HCT116 (cell line): ENCODE measurements at regions not wholly inside any gene's neighbourhood (a gene's known extent, or its start where the extent isn't known, plus 50 kb on each side); places are given as distances from the start of the nearest gene placed in this dataset.
"Not testable (repeated sequence)": the region's sequence is repeated elsewhere in the genome, so short reads cannot be mapped to it uniquely, and the experiment has no call there.

Experiments
- ATAC-seq: fragments of 200-7000 bp; cut with Tn5 transposase; 2 replicates; pipeline ENCODE4 v1.9.1; 2020; ENCODE audit warnings: mild to moderate bottlenecking, moderate library complexity
- BruUV-seq: library from RNA; stranded (reverse); fragments of 400-500 nt; replicated peaks from 2 replicates; lab custom pipeline; 2021; lab: Mats Ljungman, UMichigan
- CTCF ChIA-PET: fragments of 300-600 bp; sonication (Branson Sonifier 250); formaldehyde crosslinking; loops from one replicate; lab custom pipeline; 2021; ENCODE audit warnings: antibody characterized with exemption; lab: Charles Lee
- POLR2A ChIA-PET: fragments of 300-600, 350-600 bp; sonication (Branson Sonifier 250); formaldehyde crosslinking; loops from one replicate; lab custom pipeline; 2021; ENCODE audit warnings: antibody characterized with exemption; lab: Charles Lee
- RAD21 ChIA-PET, 2 experiments: fragments of 300-600 bp; sonication (Branson Sonifier 250); formaldehyde crosslinking; loops; one replicate each; lab custom pipeline; 2023; ENCODE audit warnings: low total read pairs in 2 of 2; ENCODE audit not compliant: uncharacterized antibody in 2 of 2, unreplicated experiment in 2 of 2, low non-redundant PET in 1 of 2; lab: Charles Lee
- DNase-seq: peaks from one replicate; pipeline ENCODE4 v3.0.0-alpha.2; 2010; ENCODE audit warnings: low read depth, low spot score
- H2AFZ ChIP-seq: fragments of 200-600 bp; shearing (Covaris generic), sonication (generic); 2 replicates; pipeline ENCODE4 v1.6.1; 2017; ENCODE audit warnings: low read depth, mixed run types, mixed read lengths, antibody characterized with exemption, low read length; ENCODE audit not compliant: poor library complexity, severe bottlenecking
- H3K27ac ChIP-seq: 2 replicates; pipeline ENCODE4 v1.5.1; 2012; ENCODE audit warnings: low read depth, low read length
- H3K27me3 ChIP-seq: fragments of 200-600 bp; sonication (generic); 2 replicates; pipeline ENCODE4 v1.6.1; 2016; ENCODE audit warnings: mixed run types, low read length, mixed read lengths; ENCODE audit not compliant: insufficient read depth
- H3K36me3 ChIP-seq, 2 experiments: fragments of 200-500 bp in 1 of 2; fragments of 200-600 bp in 1 of 2; sonication (Bioruptor generic) in 1 of 2; sonication (generic) in 1 of 2; 2 replicates each; pipeline versions ENCODE4 v1.5.1 to v1.6.1; 2014 to 2016; ENCODE audit warnings: low read length in 2 of 2, inconsistent platforms in 1 of 2, mixed read lengths in 1 of 2, mixed run types in 1 of 2; ENCODE audit not compliant: insufficient read depth in 2 of 2, control insufficient read depth in 1 of 2
- H3K4me1 ChIP-seq, 2 experiments: fragments of 200-600 bp in 1 of 2; sonication (generic) in 1 of 2; 2 replicates each; pipeline versions ENCODE4 v1.5.1 to v1.6.1; 2012 to 2017; ENCODE audit warnings: low read length in 2 of 2, inconsistent platforms in 1 of 2, mild to moderate bottlenecking in 1 of 2, mixed read lengths in 1 of 2, mixed run types in 1 of 2, moderate library complexity in 1 of 2; ENCODE audit not compliant: insufficient read depth in 2 of 2, control insufficient read depth in 1 of 2
- H3K4me2 ChIP-seq: fragments of 200-600 bp; sonication (generic); 2 replicates; pipeline ENCODE4 v1.6.1; 2017; ENCODE audit warnings: mixed run types, low read length, mixed read lengths
- H3K4me3 ChIP-seq, 2 experiments: fragments of 200-600 bp in 1 of 2; sonication (generic) in 1 of 2; replicated peaks in 1 of 2; 2 replicates each; pipeline ENCODE4 v1.5.1; 2011 to 2016; ENCODE audit warnings: low read length in 2 of 2, control low read depth in 1 of 2, low read depth in 1 of 2, mild to moderate bottlenecking in 1 of 2, mixed read lengths in 1 of 2, mixed run types in 1 of 2
- H3K79me2 ChIP-seq: fragments of 200-600 bp; sonication (generic); 2 replicates; pipeline ENCODE4 v1.6.1; 2017; ENCODE audit warnings: mild to moderate bottlenecking, mixed run types, low read length, moderate library complexity, mixed read lengths; ENCODE audit not compliant: insufficient read depth
- H3K9ac ChIP-seq: fragments of 200-600 bp; sonication (generic); 2 replicates; pipeline ENCODE4 v1.6.1; 2016; ENCODE audit warnings: low read length, mixed read lengths
- H3K9me2 ChIP-seq: fragments of 200-600 bp; sonication (generic), shearing (Covaris generic); 2 replicates; pipeline ENCODE4 v1.6.1; 2017; ENCODE audit warnings: mixed run types, mild to moderate bottlenecking, moderate library complexity; ENCODE audit not compliant: insufficient read depth
- H3K9me3 ChIP-seq, 2 experiments: fragments of 200-500 bp in 1 of 2; fragments of 200-600 bp in 1 of 2; sonication (Bioruptor generic) in 1 of 2; sonication (generic) in 1 of 2; 2 replicates each; pipeline ENCODE4 v1.6.1; 2014 to 2017; ENCODE audit warnings: low read length in 2 of 2, mixed read lengths in 2 of 2, inconsistent platforms in 1 of 2, low read depth in 1 of 2, mild to moderate bottlenecking in 1 of 2, mixed run types in 1 of 2, moderate library complexity in 1 of 2; ENCODE audit not compliant: control insufficient read depth in 1 of 2, insufficient read depth in 1 of 2
- H4K20me1 ChIP-seq: fragments of 200-600 bp; sonication (generic), shearing (Covaris generic); 2 replicates; pipeline ENCODE4 v1.6.1; 2017; ENCODE audit warnings: mixed run types, mild to moderate bottlenecking, moderate library complexity; ENCODE audit not compliant: insufficient read depth
- EGR1 ChIP-seq: IDR thresholded peaks from 2 replicates; pipeline ENCODE4 v1.6.1; 2012; ENCODE audit warnings: low read depth
- FOSL1 ChIP-seq: IDR thresholded peaks from 2 replicates; pipeline ENCODE4 v1.6.1; 2012; ENCODE audit warnings: low read depth
- RAD21 ChIP-seq: IDR thresholded peaks from 2 replicates; pipeline ENCODE4 v1.6.1; 2012; ENCODE audit warnings: low read depth, mild to moderate bottlenecking
- SIN3A ChIP-seq: IDR thresholded peaks from 2 replicates; pipeline ENCODE4 v1.6.1; 2012; ENCODE audit warnings: low read depth
- SP1 ChIP-seq: IDR thresholded peaks from 2 replicates; pipeline ENCODE4 v1.6.1; 2012; ENCODE audit warnings: low read depth
- SRF ChIP-seq: IDR thresholded peaks from 2 replicates; pipeline ENCODE4 v1.6.1; 2012; ENCODE audit warnings: low read depth
- ZNF274 ChIP-seq: fragments of 200-500 bp; sonication (Bioruptor generic); IDR thresholded peaks from 2 replicates; pipeline ENCODE4 v1.6.1; 2014; ENCODE audit warnings: mild to moderate bottlenecking, low read depth, low read length, inconsistent platforms
- intact Hi-C: fragments of 100-400 bp; cut with micrococcal nuclease; formaldehyde crosslinking; loops from 2 replicates; pipeline ENCODE4 v1.10.0; 2022
- TF ChIP-seq, protein P1 (sequence below): IDR thresholded peaks from 2 replicates; pipeline ENCODE4 v1.6.1; 2012

DNA sequence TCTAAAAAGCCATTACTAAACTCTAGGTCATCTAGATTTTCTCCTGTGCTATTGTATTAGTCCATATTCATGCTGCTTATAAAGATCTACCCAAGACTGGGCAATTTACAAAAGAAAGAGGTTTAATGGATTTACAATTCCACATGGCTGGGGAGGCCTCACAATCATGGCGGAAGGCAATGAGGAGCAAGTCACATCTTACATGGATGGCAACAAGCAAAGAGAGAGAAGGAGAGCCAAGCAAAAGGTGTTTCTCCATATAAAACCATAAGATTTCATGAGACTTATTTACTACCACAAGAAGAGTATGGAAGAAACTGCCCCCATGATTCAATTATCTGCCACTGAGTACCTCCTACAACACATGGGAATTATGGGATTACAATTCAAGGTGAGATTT, 69.6 kb upstream of the CCDC6 start:
- peaks cover 5 to 12% of the 10 kb centered on the region in 2 experiments; a peak in 3 of 4 replicates for H3K4me1 ChIP-seq
- H3K36me3 ChIP-seq, H3K9ac ChIP-seq, H3K9me3 ChIP-seq, H3K27me3 ChIP-seq, BruUV-seq, H3K4me3 ChIP-seq, ATAC-seq, intact Hi-C loops, CTCF ChIA-PET, H3K79me2 ChIP-seq, H3K9me2 ChIP-seq, H3K4me2 ChIP-seq, RAD21 ChIA-PET, H3K27ac ChIP-seq, H2AFZ ChIP-seq, POLR2A ChIA-PET, H4K20me1 ChIP-seq, DNase-seq: not testable (repeated sequence)

DNA sequence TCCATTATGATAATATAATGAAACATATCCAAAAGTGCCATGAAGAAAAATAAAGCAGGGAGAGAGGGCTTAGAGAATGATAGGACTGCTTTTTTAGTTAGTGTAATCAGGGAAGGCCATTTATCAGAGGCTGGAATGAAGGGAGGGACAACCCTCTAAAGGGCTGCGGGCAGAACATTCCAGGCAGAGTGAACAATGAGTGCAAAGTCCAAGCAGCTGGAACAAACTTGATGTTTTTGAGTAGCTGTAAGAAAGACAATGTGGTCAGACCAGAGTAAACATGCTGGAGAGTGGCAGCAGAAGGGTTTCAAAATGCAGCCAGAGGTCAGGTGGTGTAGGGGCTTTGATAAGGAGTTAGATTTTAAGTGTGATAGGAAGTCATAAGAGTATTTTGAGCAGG, 65.6 kb upstream of the CCDC6 start:
- TF ChIP-seq SP1, result peak; percentile 52
- TF ChIP-seq, protein P1, sequence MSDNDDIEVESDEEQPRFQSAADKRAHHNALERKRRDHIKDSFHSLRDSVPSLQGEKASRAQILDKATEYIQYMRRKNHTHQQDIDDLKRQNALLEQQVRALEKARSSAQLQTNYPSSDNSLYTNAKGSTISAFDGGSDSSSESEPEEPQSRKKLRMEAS, result no peak; the same call in 1 of the 2 replicates
- no peak for TF ChIP-seq EGR1
- no peak for TF ChIP-seq ZNF274
- no peak for TF ChIP-seq SIN3A
- 0 out of 2 replicates have a peak, but pooled peaks have one; percentile 12 for TF ChIP-seq RAD21
- TF ChIP-seq FOSL1, result no peak
- no peak for TF ChIP-seq SRF
- TF ChIP-seq, all 23 proteins: peak for 2
- Histone ChIP-seq H3K9me3 (no peaks in the 10 kb centered on the region; a peak in 1 of 4 replicates), H3K4me3 (no peak overlapping the region), H3K9ac (no peak overlapping the region), H3K27ac (no peak overlapping the region), H3K36me3 (no peaks in the 10 kb centered on the region), H2AFZ (no peak overlapping the region), H3K4me2 (peak overlapping the region; percentile 18), H3K4me1 (peaks cover 9 to 17% of the 10 kb centered on the region in 2 experiments), H4K20me1 (no peaks in the 10 kb centered on the region), H3K9me2 (no peaks in the 10 kb centered on the region), H3K79me2 (no peaks in the 10 kb centered on the region), H3K27me3 (no peaks in the 10 kb centered on the region)
- ChIA-PET CTCF (no interaction called here), POLR2A (no interaction called here), RAD21 (no interaction called here)
- BruUV-seq, result no TSS peak
- DNase-seq (no peak), ATAC-seq (peak; percentile 75)
- intact Hi-C loops, result no loop called here
